ENCODE measurements at regions not wholly inside any gene's neighbourhood (a gene's known extent, or its start where the extent isn't known, plus 50 kb on each side); places are given as distances from the start of the nearest gene placed in this dataset.

DNA sequence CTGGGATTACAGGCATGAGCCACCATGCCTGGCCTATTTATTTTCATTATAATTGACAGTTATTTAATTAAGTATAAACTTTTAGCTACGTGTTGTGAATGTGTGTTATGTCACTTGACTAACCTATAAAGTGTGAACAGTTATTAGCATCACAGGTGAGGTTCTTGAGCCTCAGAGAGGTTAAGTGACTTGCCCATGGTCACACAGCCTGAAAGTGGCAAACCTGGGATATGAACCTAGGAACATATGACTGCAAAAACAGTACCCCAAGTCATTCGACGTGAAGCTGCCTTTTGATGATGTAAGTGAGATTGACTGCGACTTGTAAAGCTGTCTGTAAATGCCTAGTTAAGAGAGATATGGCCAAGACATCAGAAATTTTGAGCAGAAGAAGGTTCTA is 77.9 kb upstream of the SALL4 start:
- no peak for DNase-seq (ENCODE audit: low read depth)
- TF ChIP-seq, protein P1, sequence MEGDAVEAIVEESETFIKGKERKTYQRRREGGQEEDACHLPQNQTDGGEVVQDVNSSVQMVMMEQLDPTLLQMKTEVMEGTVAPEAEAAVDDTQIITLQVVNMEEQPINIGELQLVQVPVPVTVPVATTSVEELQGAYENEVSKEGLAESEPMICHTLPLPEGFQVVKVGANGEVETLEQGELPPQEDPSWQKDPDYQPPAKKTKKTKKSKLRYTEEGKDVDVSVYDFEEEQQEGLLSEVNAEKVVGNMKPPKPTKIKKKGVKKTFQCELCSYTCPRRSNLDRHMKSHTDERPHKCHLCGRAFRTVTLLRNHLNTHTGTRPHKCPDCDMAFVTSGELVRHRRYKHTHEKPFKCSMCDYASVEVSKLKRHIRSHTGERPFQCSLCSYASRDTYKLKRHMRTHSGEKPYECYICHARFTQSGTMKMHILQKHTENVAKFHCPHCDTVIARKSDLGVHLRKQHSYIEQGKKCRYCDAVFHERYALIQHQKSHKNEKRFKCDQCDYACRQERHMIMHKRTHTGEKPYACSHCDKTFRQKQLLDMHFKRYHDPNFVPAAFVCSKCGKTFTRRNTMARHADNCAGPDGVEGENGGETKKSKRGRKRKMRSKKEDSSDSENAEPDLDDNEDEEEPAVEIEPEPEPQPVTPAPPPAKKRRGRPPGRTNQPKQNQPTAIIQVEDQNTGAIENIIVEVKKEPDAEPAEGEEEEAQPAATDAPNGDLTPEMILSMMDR (IDR thresholded peaks at IDR 0.05; ENCODE audit: insufficient read depth, low read length) = no peak
- H3K4me3 ChIP-seq (ENCODE audit: low read depth, low read length) = no peak overlapping the region

DNA sequence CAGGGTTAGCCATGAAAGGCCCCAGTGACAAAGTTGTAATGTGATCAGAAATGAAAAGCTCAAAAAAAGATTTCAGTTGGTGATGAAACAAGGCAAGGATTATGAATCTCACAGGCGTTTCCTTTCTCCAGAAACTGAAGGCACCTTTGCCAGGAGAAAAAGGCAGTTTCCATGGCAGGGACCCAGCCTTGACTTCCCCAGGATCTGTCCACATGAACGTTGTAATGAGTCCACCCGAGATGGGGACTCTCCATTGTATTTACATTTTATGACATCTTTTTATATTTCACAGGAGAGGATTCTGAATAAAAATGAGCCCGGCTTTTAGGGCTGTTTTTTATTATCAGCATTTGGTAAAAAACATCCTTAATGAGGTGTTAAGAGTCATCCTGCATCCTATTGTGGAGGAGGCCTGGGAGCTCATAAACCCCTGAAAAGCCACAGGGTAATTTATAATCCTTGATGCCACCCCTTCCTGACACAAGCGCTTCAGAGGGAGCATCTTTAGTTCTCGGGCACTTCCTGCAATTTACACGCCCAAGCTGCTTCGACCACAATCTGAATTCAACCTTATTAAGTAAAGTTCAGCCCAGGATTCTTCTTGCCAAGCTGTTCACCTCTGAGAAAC is 74.1 kb upstream of the SALL4 start:
- DNase-seq (ENCODE audit: low read depth) = peak; percentile 18

DNA sequence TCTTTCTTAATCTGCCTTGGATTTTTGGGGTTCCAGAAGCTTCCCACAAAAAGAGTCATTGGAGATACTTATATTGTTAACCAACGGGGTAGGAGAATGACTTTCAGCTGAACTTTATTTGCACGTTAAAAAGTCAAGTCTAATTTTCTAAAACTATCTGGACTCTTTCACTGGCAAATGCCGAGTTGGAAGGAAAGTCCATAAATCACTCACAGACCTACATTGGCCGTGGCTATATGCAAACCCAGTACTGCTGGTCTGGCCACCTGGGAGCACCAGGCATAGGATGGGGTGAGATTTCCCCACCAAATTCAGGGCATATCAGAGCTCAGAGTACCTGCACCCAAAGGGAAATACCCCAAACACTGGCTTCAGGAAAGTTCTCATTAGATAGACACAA is 71.3 kb upstream of the SALL4 start:
- TF ChIP-seq, protein P1 (IDR thresholded peaks at IDR 0.05; ENCODE audit: insufficient read depth, low read length) = no peak
- no peak for DNase-seq (ENCODE audit: low read depth)
- H3K4me3 ChIP-seq (ENCODE audit: low read depth, low read length) = no peak overlapping the region

More for the DNA sequence above, 74.1 kb upstream of the SALL4 start:
- no peak overlapping the region for H3K4me3 ChIP-seq (ENCODE audit: low read depth, low read length)
- TF ChIP-seq, protein P1 (IDR thresholded peaks at IDR 0.05; ENCODE audit: insufficient read depth, low read length) = no peak

DNA sequence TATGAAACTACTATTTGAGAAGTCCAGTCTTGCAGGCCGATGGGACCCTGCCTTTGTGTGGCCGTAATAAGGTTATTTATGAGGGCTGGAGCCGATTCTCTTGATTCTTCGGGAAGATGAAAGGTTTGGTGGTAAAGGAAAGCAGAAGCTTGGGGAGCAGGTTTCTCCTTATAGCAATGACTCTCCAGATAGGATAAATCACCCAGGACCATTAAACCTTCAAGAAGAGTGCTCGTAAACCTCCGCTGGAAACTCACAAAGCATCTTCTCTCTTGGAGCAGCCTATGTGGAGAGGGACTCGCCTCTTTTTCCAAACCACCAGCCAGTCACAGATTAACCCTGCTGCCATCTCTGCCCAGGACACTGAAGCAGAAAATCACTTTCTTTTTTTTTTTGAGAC is 69.6 kb upstream of the SALL4 start:
- no peak for DNase-seq (ENCODE audit: low read depth)
- TF ChIP-seq, protein P1 (IDR thresholded peaks at IDR 0.05; ENCODE audit: insufficient read depth, low read length) = no peak
- H3K4me3 ChIP-seq (ENCODE audit: low read depth, low read length) = no peak overlapping the region

DNA sequence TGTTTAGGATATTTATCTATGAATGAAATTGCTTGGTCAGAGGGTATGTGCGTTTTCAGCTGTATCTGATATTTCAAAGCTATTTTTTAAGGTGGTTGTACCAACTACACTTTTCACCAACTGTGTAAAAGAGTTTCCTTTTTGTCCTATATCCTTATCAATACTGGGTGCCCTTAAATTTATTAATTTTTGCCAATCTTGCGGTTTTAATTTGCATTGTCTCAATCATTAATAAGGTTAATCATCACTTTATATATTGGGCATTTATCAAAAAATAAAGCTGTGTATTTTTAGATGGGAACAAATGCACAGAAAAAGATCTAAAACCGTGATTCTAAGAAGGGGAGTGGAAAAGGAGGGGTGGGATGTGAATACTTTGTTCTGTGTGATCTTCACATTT is 66.7 kb upstream of the SALL4 start:
- TF ChIP-seq, protein P1 (IDR thresholded peaks at IDR 0.05; ENCODE audit: insufficient read depth, low read length) = no peak
- no peak for DNase-seq (ENCODE audit: low read depth)
- no peak overlapping the region for H3K4me3 ChIP-seq (ENCODE audit: low read depth, low read length)

DNA sequence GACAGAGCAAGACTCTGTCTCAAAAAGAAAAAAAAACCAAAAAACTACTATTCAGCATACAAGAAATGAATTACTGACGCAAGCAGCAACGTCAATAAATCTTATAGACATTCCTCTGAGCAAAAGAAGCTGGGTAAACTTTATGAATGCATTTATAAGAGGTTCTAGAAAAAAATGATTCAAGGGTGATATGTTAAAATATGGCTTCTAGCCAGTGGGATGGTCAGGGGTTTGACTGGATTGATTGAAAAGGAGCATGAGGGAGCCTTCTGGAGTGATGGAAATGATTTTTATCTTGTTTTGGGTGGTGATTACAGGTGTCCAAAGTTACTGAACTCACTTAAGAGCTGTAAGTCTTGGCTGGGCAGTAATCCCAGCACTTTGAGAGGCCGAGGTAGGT is 64.9 kb upstream of the SALL4 start:
- DNase-seq (ENCODE audit: low read depth) = no peak
- TF ChIP-seq, protein P1 (IDR thresholded peaks at IDR 0.05; ENCODE audit: insufficient read depth, low read length) = no peak

DNA sequence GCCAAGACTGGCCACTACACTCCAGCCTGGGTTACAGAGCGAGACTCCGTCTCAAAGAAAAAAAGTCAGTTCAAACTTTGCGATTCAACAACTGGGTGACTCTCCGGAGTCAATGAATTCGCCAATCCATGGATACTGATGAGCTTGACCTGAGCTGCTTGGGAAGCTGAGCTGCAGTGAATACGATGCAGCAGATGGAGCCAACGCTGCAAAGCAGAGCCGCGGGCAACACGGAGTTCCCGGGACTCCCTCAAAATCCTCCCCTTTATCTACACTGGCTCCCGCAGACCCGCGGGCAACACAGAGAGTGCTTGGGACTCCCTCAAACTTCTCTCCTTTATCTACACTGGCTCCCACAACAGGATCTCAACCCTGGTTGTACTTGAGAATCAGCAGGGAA is 62.6 kb upstream of the SALL4 start:
- no peak for DNase-seq (ENCODE audit: low read depth)
- H3K4me3 ChIP-seq (ENCODE audit: low read depth, low read length) = no peak overlapping the region
- TF ChIP-seq, protein P1 (IDR thresholded peaks at IDR 0.05; ENCODE audit: insufficient read depth, low read length) = no peak

More for the DNA sequence above, 64.9 kb upstream of the SALL4 start:
- no peak overlapping the region for H3K4me3 ChIP-seq (ENCODE audit: low read depth, low read length)
